ENCODE measurements at regions not wholly inside any gene's neighbourhood (a gene's known extent, or its start where the extent isn't known, plus 50 kb on each side); places are given as distances from the start of the nearest gene placed in this dataset.
"Not testable (repeated sequence)": the region's sequence is repeated elsewhere in the genome, so short reads cannot be mapped to it uniquely, and the experiment has no call there.

GRCh38 chrX:22855693-22856092, 144.1 kb upstream of the DDX53 start:
- TF ChIP-seq, protein P1, sequence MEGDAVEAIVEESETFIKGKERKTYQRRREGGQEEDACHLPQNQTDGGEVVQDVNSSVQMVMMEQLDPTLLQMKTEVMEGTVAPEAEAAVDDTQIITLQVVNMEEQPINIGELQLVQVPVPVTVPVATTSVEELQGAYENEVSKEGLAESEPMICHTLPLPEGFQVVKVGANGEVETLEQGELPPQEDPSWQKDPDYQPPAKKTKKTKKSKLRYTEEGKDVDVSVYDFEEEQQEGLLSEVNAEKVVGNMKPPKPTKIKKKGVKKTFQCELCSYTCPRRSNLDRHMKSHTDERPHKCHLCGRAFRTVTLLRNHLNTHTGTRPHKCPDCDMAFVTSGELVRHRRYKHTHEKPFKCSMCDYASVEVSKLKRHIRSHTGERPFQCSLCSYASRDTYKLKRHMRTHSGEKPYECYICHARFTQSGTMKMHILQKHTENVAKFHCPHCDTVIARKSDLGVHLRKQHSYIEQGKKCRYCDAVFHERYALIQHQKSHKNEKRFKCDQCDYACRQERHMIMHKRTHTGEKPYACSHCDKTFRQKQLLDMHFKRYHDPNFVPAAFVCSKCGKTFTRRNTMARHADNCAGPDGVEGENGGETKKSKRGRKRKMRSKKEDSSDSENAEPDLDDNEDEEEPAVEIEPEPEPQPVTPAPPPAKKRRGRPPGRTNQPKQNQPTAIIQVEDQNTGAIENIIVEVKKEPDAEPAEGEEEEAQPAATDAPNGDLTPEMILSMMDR (IDR thresholded peaks at IDR 0.05; ENCODE audit: insufficient read depth, low read length, severe bottlenecking), result no peak
- DNase-seq (ENCODE audit: low read depth) (no peak), FAIRE-seq (no peak)
- Histone ChIP-seq H3K4me3 (ENCODE audit: low read depth, low read length) (no peak overlapping the region), H3K27me3 (ENCODE audit: control insufficient read depth, insufficient read depth, low read length) (no peaks in the 10 kb centered on the region), H3K36me3 (ENCODE audit: control insufficient read depth, insufficient read depth, low read length) (no peaks in the 10 kb centered on the region)

GRCh38 chrX:22859642-22860041, 140.1 kb upstream of the DDX53 start:
- no peak for FAIRE-seq
- no peak overlapping the region for H3K4me3 ChIP-seq (ENCODE audit: low read depth, low read length)
- H3K27me3 ChIP-seq (ENCODE audit: control insufficient read depth, insufficient read depth, low read length), result no peaks in the 10 kb centered on the region
- no peaks in the 10 kb centered on the region for H3K36me3 ChIP-seq (ENCODE audit: control insufficient read depth, insufficient read depth, low read length)
- TF ChIP-seq, protein P1 (IDR thresholded peaks at IDR 0.05; ENCODE audit: insufficient read depth, low read length, severe bottlenecking), result no peak
- DNase-seq (ENCODE audit: low read depth), result no peak

DNA sequence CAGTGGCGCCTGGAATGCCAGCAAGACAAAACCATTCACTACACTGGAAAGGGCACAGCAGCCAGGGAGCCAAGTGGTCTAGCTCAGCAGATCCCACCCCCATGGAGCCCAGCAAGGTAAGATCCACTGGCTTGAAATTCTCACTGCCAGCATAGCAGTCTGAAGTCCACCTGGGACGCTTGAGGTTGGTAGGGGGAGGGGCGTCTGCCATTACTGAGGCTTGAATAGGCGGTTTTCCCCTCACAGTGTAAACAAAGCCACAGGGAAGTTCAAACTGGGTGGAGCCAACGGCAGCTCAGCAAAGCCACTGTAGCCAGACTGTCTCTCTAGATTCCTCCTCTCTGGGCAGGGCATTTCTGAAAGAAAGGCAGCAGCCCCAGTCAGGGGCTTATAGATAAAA, 133.0 kb upstream of the DDX53 start:
- H3K36me3 ChIP-seq (ENCODE audit: control insufficient read depth, insufficient read depth, low read length); FAIRE-seq; H3K4me3 ChIP-seq (ENCODE audit: low read depth, low read length); H3K27me3 ChIP-seq (ENCODE audit: control insufficient read depth, insufficient read depth, low read length); DNase-seq (ENCODE audit: low read depth): not testable (repeated sequence)

- no peak overlapping the region for H3K4me3 ChIP-seq (ENCODE audit: low read depth, low read length)
- no peak for DNase-seq (ENCODE audit: low read depth)
- H3K36me3 ChIP-seq (ENCODE audit: control insufficient read depth, insufficient read depth, low read length), result no peaks in the 10 kb centered on the region
- no peak for FAIRE-seq
- no peaks in the 10 kb centered on the region for H3K27me3 ChIP-seq (ENCODE audit: control insufficient read depth, insufficient read depth, low read length)
- TF ChIP-seq, protein P1 (IDR thresholded peaks at IDR 0.05; ENCODE audit: insufficient read depth, low read length, severe bottlenecking), result no peak
These were observed 117.2 kb upstream of the DDX53 start for GRCh38 chrX:22882543-22882942.

GRCh38 chrX:22889819-22890218, 109.9 kb upstream of the DDX53 start:
- FAIRE-seq, result no peak
- Histone ChIP-seq H3K4me3 (ENCODE audit: low read depth, low read length) (no peak overlapping the region), H3K36me3 (ENCODE audit: control insufficient read depth, insufficient read depth, low read length) (no peaks in the 10 kb centered on the region), H3K27me3 (ENCODE audit: control insufficient read depth, insufficient read depth, low read length) (no peaks in the 10 kb centered on the region)
- no peak for DNase-seq (ENCODE audit: low read depth)
- TF ChIP-seq, protein P1 (IDR thresholded peaks at IDR 0.05; ENCODE audit: insufficient read depth, low read length, severe bottlenecking), result no peak

GRCh38 chrX:22912616-22913015, 87.1 kb upstream of the DDX53 start:
- Histone ChIP-seq H3K27me3 (ENCODE audit: control insufficient read depth, insufficient read depth, low read length) (no peaks in the 10 kb centered on the region), H3K4me3 (ENCODE audit: low read depth, low read length) (no peak overlapping the region), H3K36me3 (ENCODE audit: control insufficient read depth, insufficient read depth, low read length) (no peaks in the 10 kb centered on the region)
- DNase-seq (ENCODE audit: low read depth) (no peak), FAIRE-seq (no peak)
- TF ChIP-seq, protein P1 (IDR thresholded peaks at IDR 0.05; ENCODE audit: insufficient read depth, low read length, severe bottlenecking), result no peak

Measured in bronchial epithelial cell (primary cell).